NCI-H524 treated with DMSO at 0.1 percent for 48 hours (cell line): ENCODE measurements at regions not wholly inside any gene's neighbourhood (a gene's known extent, or its start where the extent isn't known, plus 50 kb on each side); places are given as distances from the start of the nearest gene placed in this dataset.
"Not testable (repeated sequence)": the region's sequence is repeated elsewhere in the genome, so short reads cannot be mapped to it uniquely, and the experiment has no call there.

Source experiments
- DNase-seq: peaks from one replicate; lab custom pipeline; 2025; lab: John Stamatoyannopoulos, UW

DNA sequence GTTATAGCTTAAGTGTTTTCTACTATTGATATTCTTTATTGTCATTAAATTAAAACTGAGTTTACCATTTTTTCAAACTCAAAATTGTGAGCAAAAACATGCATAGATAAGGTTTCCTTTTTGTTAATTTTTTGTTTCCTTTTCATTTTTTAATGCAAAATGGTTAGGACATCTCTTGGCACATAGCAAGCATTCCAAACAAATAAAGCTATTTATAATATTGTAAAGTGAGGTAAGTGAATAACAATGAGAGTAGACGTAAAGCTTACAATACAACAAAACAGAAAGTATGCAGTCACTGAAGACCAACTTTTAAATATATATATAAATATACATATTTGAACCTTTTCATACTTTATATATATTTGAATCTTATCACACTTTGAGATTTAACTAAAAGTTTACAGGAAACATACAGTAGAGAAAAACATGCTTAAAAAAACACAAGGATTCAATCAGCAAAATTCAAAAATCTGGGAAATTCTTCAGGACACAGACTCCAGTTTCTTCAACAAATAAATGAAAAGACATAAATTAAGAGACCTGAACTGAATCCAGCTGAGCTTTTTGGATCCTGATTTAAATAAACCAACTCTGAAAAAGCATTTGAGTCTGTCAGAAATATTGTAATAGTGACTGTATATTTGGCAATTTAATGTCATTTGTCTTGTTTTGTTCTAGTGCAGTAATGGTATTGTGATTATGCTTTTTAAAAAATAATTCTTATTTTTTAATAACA is 67.5 kb upstream of the SAMSN1 start:
- DNase-seq = no peak

DNA sequence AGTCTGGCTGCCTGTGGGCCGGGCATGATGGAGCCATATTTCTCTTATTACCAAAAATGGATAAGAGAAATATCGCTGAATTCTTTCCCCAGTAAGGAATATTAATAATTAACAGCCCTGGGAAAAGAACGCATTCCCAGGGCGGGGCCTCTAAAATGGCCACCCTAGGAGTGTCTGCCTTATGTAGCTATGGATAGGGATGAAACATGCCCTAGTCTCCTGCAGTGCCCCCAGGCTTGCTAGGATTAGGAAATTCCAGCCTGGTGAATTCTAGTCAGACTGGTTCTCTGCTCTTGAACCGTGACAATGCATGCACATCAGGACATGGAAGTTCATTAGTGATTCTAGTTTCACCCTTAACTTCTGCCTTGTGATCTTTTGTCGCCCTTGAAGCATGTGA is 64.0 kb upstream of the SAMSN1 start:
- not testable (repeated sequence) for DNase-seq

DNA sequence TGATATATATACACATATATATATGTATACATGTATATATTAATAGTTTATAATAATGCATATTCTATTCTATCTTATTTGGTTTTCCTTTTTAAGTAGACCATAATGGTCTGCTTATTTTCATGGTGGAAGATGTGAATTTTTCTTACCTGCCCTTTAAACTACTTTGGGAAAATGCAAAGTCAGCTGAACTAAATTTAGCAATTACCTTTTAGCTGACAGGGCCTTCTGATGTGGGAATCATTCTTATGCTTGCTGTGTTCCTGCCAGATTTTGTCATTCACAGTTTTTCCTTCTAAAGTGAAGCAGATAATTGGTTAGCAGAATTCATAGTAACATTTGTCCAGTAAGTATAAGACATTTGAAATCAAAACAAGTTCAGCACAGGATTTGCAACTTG is 63.2 kb upstream of the SAMSN1 start:
- DNase-seq = no peak

DNA sequence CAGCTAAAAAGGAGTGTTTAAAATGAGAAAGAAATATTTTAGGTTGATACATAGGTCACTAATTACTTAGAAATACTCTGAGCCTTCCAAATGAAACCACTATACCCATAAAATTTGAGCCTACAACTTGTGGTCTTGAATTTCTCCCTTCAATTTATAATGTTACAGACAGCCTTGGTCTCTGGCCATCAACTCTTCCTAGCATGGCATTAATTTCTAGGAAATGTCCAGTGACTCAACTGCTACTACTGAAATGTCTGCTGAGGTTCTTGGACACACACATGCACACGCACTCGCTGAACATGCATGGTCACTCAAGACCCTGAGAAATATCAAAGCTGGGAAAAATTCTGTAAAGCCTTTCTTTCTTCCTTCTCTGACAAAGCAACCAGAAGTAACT is 61.1 kb upstream of the SAMSN1 start:
- DNase-seq = no peak

DNA sequence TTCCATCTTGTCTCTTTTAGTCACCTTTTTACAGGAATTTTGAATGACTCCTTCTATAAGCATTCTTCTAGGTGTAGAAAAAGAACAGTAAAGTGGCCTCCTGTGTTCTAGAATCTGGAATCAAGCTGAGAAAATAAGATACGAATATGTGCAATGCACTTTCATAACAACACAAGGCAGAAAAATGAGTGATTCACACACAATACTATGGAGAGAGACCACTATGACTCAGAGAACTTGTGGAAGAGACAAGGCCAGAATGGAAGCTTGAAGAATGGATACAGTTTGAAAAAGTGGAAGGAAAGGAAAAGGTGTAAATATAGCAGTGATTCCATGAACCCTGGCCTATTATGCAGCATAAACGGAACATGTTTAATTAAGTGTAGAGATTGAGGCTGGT is 57.1 kb upstream of the SAMSN1 start:
- no peak for DNase-seq

DNA sequence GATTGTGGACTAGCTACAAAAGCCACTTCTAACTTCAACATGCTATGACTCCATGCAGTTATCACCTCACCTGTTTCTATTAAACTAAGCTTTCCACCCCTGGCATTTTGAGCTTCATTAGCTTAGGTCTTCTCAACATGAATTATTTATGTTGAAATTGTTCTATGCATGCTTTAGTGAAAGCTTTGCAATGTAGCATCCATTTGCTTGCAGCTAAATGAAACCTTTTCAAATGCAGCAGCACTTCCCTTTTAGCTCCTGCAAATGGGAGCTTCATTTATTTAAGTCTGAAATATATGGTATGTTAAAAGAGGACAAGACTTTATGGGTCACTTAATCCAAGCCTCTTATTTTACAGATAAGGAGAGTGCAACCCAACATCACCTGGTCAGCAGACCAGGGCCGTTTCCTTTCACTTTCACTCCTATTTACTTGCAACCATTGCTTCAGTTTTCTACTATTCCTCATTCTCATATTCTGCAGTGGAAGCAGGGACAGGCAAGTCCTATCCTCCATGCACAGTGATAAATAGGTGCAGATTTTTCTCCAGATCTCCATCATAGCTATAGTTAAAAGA is 56.4 kb upstream of the SAMSN1 start:
- DNase-seq = no peak

DNA sequence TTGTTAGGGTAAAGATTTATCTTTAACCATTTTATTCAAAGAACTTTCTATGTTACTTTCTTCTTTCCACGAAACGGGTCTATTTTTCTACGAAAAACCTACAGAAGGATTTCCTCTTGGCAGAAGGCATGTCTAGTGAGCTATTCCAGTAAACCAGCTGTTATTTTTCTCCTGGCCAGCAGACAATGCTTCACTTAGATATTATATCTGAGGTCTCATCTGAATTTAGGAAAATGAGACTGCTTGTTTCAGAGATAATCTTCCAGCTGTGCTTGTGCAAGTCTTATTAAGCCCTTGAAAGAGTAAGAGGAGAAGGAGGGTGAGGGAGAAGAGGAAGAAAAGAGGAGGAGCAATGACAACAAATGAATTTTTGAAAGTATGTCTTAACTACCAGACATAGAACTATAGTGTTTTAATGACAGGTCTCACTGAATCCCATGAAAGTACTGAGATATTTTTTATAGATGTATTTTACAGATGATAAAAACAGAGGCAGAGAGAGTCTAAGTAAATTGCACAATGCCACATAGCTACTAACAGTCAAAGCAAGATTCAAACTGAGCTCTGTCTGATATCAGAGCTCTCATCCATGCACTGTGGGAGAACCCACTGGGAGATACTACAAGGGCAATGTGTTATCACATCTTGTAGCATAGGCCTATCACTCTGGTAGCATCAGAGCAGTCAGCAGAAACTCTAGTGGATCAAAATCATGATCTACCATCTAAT is 54.6 kb upstream of the SAMSN1 start:
- no peak for DNase-seq

DNA sequence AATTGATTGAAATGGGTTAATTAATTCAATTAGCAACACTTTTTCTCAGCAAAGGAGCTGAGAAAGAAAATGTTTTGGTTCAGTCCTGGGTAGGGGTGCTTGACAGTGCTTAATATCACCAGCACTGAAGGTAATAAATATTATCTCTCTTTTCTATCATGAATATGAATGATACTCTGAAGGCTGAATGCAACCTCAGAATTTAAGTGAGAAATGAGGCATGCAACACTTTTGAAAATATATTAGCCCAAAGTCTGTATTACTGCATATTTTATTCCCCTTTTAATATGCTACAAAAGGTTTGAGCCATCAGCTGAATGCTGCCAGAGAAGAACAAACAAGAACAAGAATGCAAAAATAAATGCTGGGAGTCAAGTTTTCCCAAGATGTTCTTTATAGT is 52.0 kb upstream of the SAMSN1 start:
- DNase-seq = no peak
